ENCODE measurements at regions not wholly inside any gene's neighbourhood (a gene's known extent, or its start where the extent isn't known, plus 50 kb on each side); places are given as distances from the start of the nearest gene placed in this dataset.

- intact Hi-C loops (cut with micrococcal nuclease; ENCODE audit: unreplicated experiment), result no loop called here
- Histone ChIP-seq H3K36me3 (ENCODE audit: insufficient read depth, low read length, poor library complexity, severe bottlenecking) (no peaks in the 10 kb centered on the region), H3K27ac (ENCODE audit: low read depth, low read length, poor library complexity, severe bottlenecking) (no peak overlapping the region), H3K9me3 (ENCODE audit: low read depth, low read length, poor library complexity, severe bottlenecking) (peaks cover 8% of the 10 kb centered on the region), H3K27me3 (replicated peaks; ENCODE audit: insufficient read depth, low read depth, low read length, poor library complexity) (peaks cover 71% of the 10 kb centered on the region), H3K4me3 (ENCODE audit: low read depth, low read length, poor library complexity, severe bottlenecking) (no peak overlapping the region), H3K4me1 (ENCODE audit: insufficient read depth, low read length, poor library complexity, severe bottlenecking) (no peaks in the 10 kb centered on the region)
- TF ChIP-seq, protein P1, sequence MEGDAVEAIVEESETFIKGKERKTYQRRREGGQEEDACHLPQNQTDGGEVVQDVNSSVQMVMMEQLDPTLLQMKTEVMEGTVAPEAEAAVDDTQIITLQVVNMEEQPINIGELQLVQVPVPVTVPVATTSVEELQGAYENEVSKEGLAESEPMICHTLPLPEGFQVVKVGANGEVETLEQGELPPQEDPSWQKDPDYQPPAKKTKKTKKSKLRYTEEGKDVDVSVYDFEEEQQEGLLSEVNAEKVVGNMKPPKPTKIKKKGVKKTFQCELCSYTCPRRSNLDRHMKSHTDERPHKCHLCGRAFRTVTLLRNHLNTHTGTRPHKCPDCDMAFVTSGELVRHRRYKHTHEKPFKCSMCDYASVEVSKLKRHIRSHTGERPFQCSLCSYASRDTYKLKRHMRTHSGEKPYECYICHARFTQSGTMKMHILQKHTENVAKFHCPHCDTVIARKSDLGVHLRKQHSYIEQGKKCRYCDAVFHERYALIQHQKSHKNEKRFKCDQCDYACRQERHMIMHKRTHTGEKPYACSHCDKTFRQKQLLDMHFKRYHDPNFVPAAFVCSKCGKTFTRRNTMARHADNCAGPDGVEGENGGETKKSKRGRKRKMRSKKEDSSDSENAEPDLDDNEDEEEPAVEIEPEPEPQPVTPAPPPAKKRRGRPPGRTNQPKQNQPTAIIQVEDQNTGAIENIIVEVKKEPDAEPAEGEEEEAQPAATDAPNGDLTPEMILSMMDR (conservative IDR thresholded peaks at IDR 0.05; ENCODE audit: low read depth, low read length), result no peak
- no peak for TF ChIP-seq EZH2 (IDR thresholded peaks at IDR 0.05; ENCODE audit: borderline replicate concordance, low read depth, low read length, poor library complexity, severe bottlenecking)
- BruUV-seq (replicated peaks), result no TSS peak
- no peak for DNase-seq (ENCODE audit: low spot score)
- CTCF ChIA-PET, result no interaction called here
- POLR2A ChIA-PET (ENCODE audit: low non-redundant PET), result no interaction called here
Observed at GRCh38 chr9:126219166-126219565, 107.5 kb upstream of the MVB12B start.

GRCh38 chr9:126219648-126220063, 107.0 kb upstream of the MVB12B start:
- CTCF ChIA-PET, result no interaction called here
- no peaks in the 10 kb centered on the region for H3K36me3 ChIP-seq (ENCODE audit: insufficient read depth, low read length, poor library complexity, severe bottlenecking)
- POLR2A ChIA-PET (ENCODE audit: low non-redundant PET), result no interaction called here
- no TSS peak for BruUV-seq (replicated peaks)
- H3K9me3 ChIP-seq (ENCODE audit: low read depth, low read length, poor library complexity, severe bottlenecking), result peaks cover 8% of the 10 kb centered on the region
- intact Hi-C loops (cut with micrococcal nuclease; ENCODE audit: unreplicated experiment), result loop anchor here (10.0 kb wide), 1 partner anchor 665 kb away; no protein-coding TSS in a partner anchor
- no peak overlapping the region for H3K27ac ChIP-seq (ENCODE audit: low read depth, low read length, poor library complexity, severe bottlenecking)
- no peak overlapping the region for H3K4me3 ChIP-seq (ENCODE audit: low read depth, low read length, poor library complexity, severe bottlenecking)
- peaks cover 75% of the 10 kb centered on the region for H3K27me3 ChIP-seq (replicated peaks; ENCODE audit: insufficient read depth, low read depth, low read length, poor library complexity)
- DNase-seq (ENCODE audit: low spot score), result no peak
- H3K4me1 ChIP-seq (ENCODE audit: insufficient read depth, low read length, poor library complexity, severe bottlenecking), result no peaks in the 10 kb centered on the region
- TF ChIP-seq EZH2 (IDR thresholded peaks at IDR 0.05; ENCODE audit: borderline replicate concordance, low read depth, low read length, poor library complexity, severe bottlenecking), result no peak
- TF ChIP-seq, protein P1 (conservative IDR thresholded peaks at IDR 0.05; ENCODE audit: low read depth, low read length), result no peak

DNA sequence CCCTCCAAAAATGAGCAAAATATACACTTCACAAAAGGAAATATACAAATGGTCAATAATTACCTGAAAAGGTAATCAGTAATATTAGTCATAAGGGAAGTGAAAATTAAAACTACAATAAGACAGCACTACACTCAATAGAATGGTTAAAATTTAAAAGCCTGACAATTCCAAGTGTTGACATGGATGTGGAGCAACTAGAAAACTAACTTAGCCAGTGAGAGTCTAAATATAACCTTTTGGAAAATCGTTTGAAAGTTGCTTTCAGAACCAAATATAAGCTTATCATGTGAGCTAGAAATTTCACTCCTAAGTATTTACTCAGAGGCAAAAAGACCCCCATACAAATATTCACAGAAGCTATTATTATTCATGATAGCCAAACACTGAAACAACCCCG, 105.1 kb upstream of the MVB12B start:
- Histone ChIP-seq H3K4me3 (ENCODE audit: low read depth, low read length, poor library complexity, severe bottlenecking) (no peak overlapping the region), H3K36me3 (ENCODE audit: insufficient read depth, low read length, poor library complexity, severe bottlenecking) (no peaks in the 10 kb centered on the region), H3K27me3 (replicated peaks; ENCODE audit: insufficient read depth, low read depth, low read length, poor library complexity) (peaks cover 80% of the 10 kb centered on the region), H3K4me1 (ENCODE audit: insufficient read depth, low read length, poor library complexity, severe bottlenecking) (no peaks in the 10 kb centered on the region), H3K9me3 (ENCODE audit: low read depth, low read length, poor library complexity, severe bottlenecking) (peaks cover 8% of the 10 kb centered on the region), H3K27ac (ENCODE audit: low read depth, low read length, poor library complexity, severe bottlenecking) (no peak overlapping the region)
- TF ChIP-seq, protein P1 (conservative IDR thresholded peaks at IDR 0.05; ENCODE audit: low read depth, low read length), result no peak
- no peak for TF ChIP-seq EZH2 (IDR thresholded peaks at IDR 0.05; ENCODE audit: borderline replicate concordance, low read depth, low read length, poor library complexity, severe bottlenecking)
- CTCF ChIA-PET, result no interaction called here
- intact Hi-C loops (cut with micrococcal nuclease; ENCODE audit: unreplicated experiment), result loop anchor here (10.0 kb wide), 1 partner anchor 667 kb away; no protein-coding TSS in a partner anchor
- POLR2A ChIA-PET (ENCODE audit: low non-redundant PET), result no interaction called here
- no peak for DNase-seq (ENCODE audit: low spot score)
- BruUV-seq (replicated peaks), result no TSS peak
